CD4-positive, CD25-positive, alpha-beta regulatory T cell (primary cell): ENCODE measurements at regions not wholly inside any gene's neighbourhood (a gene's known extent, or its start where the extent isn't known, plus 50 kb on each side); places are given as distances from the start of the nearest gene placed in this dataset.

ENCODE experiments used
- ATAC-seq, 2 donors: fragments of 150-1000 bp; cut with Tn5 transposase; one replicate each; pipeline ENCODE4 v1.10.0; 2021; ENCODE audit warnings: low read depth in 2 of 2, moderate number of reproducible peaks in 2 of 2, moderate library complexity in 1 of 2
- DNase-seq, 3 donors: peaks; one replicate each; pipeline versions ENCODE4 v3.0.0 to v3.0.0-alpha.2; 2012 to 2022; ENCODE audit warnings: mixed read lengths in 1 of 3
- H3K27ac ChIP-seq: one replicate; pipeline ENCODE4 v1.7.0; 2013; ENCODE audit warnings: mild to moderate bottlenecking, low read length; ENCODE audit not compliant: insufficient read depth, poor library complexity, severe bottlenecking
- H3K27me3 ChIP-seq: one replicate; pipeline ENCODE4 v1.7.0; 2013; ENCODE audit warnings: low read length; ENCODE audit not compliant: control insufficient read depth, insufficient read depth
- H3K36me3 ChIP-seq: one replicate; pipeline ENCODE4 v1.7.0; 2013; ENCODE audit warnings: mild to moderate bottlenecking, low read length, moderate library complexity; ENCODE audit not compliant: control insufficient read depth, insufficient read depth
- H3K4me1 ChIP-seq: 2 replicates; pipeline ENCODE4 v1.7.0; 2013; ENCODE audit warnings: mild to moderate bottlenecking, low read length; ENCODE audit not compliant: insufficient read depth, control insufficient read depth, poor library complexity, severe bottlenecking
- H3K4me3 ChIP-seq: one replicate; pipeline ENCODE4 v1.7.0; 2013; ENCODE audit warnings: low read depth, mild to moderate bottlenecking, low read length, moderate library complexity
- H3K9me3 ChIP-seq, 2 experiments: 1 replicate in 1 of 2; 2 replicates in 1 of 2; pipeline ENCODE4 v1.7.0; 2013; ENCODE audit warnings: low read length in 2 of 2, mild to moderate bottlenecking in 1 of 2, moderate library complexity in 1 of 2; ENCODE audit not compliant: control insufficient read depth in 2 of 2
- H3K27ac Mint-ChIP-seq, 3 donors: one replicate each; pipeline ENCODE4 v1.8.0; 2020 to 2022; ENCODE audit warnings: mild to moderate bottlenecking in 3 of 3, mixed read lengths in 3 of 3, moderate library complexity in 2 of 3
- H3K27me3 Mint-ChIP-seq: one replicate; pipeline ENCODE4 v1.8.0; 2022; ENCODE audit warnings: mild to moderate bottlenecking, mixed read lengths
- H3K36me3 Mint-ChIP-seq: one replicate; pipeline ENCODE4 v1.8.0; 2020; ENCODE audit warnings: mixed read lengths
- H3K4me1 Mint-ChIP-seq, 4 donors: one replicate each; pipeline ENCODE4 v1.8.0; 2020 to 2022; ENCODE audit warnings: mixed read lengths in 4 of 4, mild to moderate bottlenecking in 1 of 4
- H3K4me3 Mint-ChIP-seq, 4 donors: one replicate each; pipeline ENCODE4 v1.8.0; 2020 to 2022; ENCODE audit warnings: mild to moderate bottlenecking in 4 of 4, mixed read lengths in 4 of 4, moderate library complexity in 3 of 4
- H3K9me3 Mint-ChIP-seq, 7 donors: one replicate each; pipeline ENCODE4 v1.8.0; 2020 to 2022; ENCODE audit warnings: mixed read lengths in 7 of 7, mild to moderate bottlenecking in 3 of 7, moderate library complexity in 2 of 7

- DNase-seq: no peak
Observed at GRCh38 chr4:125719987-125720386, 405.2 kb downstream of the FAT4 start.

DNA sequence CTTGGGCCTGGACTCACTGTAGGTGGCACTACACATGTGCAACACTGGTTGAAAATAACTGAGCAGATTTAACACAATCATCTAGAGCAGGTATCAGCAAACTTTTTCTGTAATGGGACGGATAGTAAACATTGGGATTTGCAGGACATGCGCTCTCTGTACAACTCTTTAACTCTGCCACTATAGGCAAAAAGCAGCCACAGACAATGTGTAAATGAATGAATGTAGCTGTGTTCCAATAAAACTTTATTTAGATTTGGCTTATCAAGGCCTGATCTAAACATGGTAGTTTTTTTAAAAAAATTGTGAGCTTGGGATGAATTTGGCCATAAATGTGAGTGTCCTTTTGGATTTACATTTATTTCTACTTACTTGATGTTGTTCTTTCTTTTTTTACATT lies 407.3 kb downstream of the FAT4 start:
- Histone ChIP-seq H3K36me3 (no peaks in the 10 kb centered on the region), H3K27me3 (no peaks in the 10 kb centered on the region), H3K4me3 (no peak overlapping the region), H3K27ac (no peak overlapping the region), H3K4me1 (no peaks in the 10 kb centered on the region), H3K9me3 (peaks cover 1 to 2% of the 10 kb centered on the region in 2 experiments)
- H3K9me3 Mint-ChIP-seq: peaks cover 0 to 17% (median 4%) of the 10 kb centered on the region in 7 donors
- no peak overlapping the region for H3K4me3 Mint-ChIP-seq
- DNase-seq: no peak
- no peak overlapping the region for H3K27ac Mint-ChIP-seq
- no peaks in the 10 kb centered on the region for H3K36me3 Mint-ChIP-seq
- H3K4me1 Mint-ChIP-seq: no peaks in the 10 kb centered on the region
- no peaks in the 10 kb centered on the region for H3K27me3 Mint-ChIP-seq
- no peak for ATAC-seq

More at GRCh38 chr4:125719987-125720386, 405.2 kb downstream of the FAT4 start:
- Histone ChIP-seq H3K36me3 (no peaks in the 10 kb centered on the region), H3K27ac (no peak overlapping the region), H3K9me3 (peaks cover 1 to 5% of the 10 kb centered on the region in 2 experiments), H3K4me1 (no peaks in the 10 kb centered on the region), H3K4me3 (no peak overlapping the region), H3K27me3 (no peaks in the 10 kb centered on the region)
- H3K27ac Mint-ChIP-seq: no peak overlapping the region
- ATAC-seq: no peak
- no peaks in the 10 kb centered on the region for H3K4me1 Mint-ChIP-seq
- peaks cover 0 to 15% (median 3%) of the 10 kb centered on the region in 7 donors for H3K9me3 Mint-ChIP-seq
- no peaks in the 10 kb centered on the region for H3K36me3 Mint-ChIP-seq
- no peak overlapping the region for H3K4me3 Mint-ChIP-seq
- no peaks in the 10 kb centered on the region for H3K27me3 Mint-ChIP-seq

DNA sequence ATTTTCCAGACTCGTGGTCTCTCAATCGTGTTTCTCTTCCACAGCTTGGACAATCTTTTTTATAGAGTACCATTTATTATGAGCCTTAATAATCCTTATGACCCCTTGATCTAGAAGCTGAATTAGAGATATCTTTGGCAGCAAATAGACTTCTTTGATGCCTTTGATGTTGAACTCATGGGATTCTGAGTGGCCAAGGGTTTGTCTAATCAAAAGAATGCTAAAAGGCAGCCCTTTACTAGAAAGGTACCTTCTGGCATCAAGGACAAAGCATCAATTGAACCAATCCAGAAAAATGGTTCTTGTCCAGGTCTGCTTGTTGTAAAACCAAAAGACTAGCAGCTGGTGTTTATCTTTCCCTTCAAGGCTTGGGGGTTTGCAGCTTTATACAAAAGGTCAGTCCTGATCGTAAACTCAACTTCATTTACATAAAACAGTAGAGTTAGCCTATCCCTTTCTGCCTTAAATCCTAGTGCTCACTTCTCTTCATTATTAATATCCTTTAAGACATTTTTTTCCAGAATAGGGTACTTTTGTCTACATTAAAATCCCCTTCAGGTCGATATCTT lies 411.3 kb downstream of the FAT4 start:
- Mint-ChIP-seq H3K27me3 (no peaks in the 10 kb centered on the region), H3K9me3 (peaks cover 1 to 19% (median 6%) of the 10 kb centered on the region in 7 donors), H3K4me1 (no peaks in the 10 kb centered on the region), H3K27ac (no peak overlapping the region), H3K36me3 (no peaks in the 10 kb centered on the region), H3K4me3 (no peak overlapping the region)
- H3K4me3 ChIP-seq: no peak overlapping the region
- DNase-seq (no peak), ATAC-seq (no peak)
- H3K9me3 ChIP-seq: no peaks in the 10 kb centered on the region
- H3K4me1 ChIP-seq: no peaks in the 10 kb centered on the region
- H3K36me3 ChIP-seq: no peaks in the 10 kb centered on the region
- H3K27me3 ChIP-seq: no peaks in the 10 kb centered on the region
- H3K27ac ChIP-seq: no peak overlapping the region

GRCh38 chr4:125727931-125728330 lies 413.2 kb downstream of the FAT4 start:
- Histone ChIP-seq H3K36me3 (no peaks in the 10 kb centered on the region), H3K4me1 (no peaks in the 10 kb centered on the region), H3K27ac (no peak overlapping the region), H3K27me3 (no peaks in the 10 kb centered on the region), H3K4me3 (no peak overlapping the region), H3K9me3 (no peaks in the 10 kb centered on the region)
- H3K9me3 Mint-ChIP-seq: peaks cover 1 to 16% (median 7%) of the 10 kb centered on the region in 7 donors
- no peaks in the 10 kb centered on the region for H3K4me1 Mint-ChIP-seq
- DNase-seq: no peak
- H3K27me3 Mint-ChIP-seq: no peaks in the 10 kb centered on the region
- no peak overlapping the region for H3K4me3 Mint-ChIP-seq
- no peak for ATAC-seq
- H3K36me3 Mint-ChIP-seq: no peaks in the 10 kb centered on the region
- H3K27ac Mint-ChIP-seq: no peak overlapping the region

DNA sequence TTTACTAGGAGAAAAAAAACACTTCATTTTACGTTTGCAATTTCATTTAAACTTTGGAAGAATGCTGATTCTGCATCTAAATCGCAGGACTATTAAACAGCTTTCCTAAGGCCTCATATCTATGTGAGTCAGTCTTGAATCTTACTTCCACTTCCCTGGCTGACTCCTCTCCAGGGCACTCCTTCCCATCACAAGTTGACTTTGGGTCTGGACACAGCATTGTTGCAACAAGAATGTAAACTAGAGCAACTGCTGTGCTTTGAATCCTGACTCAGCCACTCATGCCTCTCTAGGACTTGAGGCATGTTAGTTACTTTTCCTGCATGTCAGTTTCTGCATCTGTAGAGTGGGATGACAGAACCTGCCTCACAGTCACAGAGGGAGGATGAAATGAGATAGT lies 413.8 kb downstream of the FAT4 start:
- no peaks in the 10 kb centered on the region for H3K36me3 ChIP-seq

GRCh38 chr4:125729171-125729570 lies 414.4 kb downstream of the FAT4 start:
- no peak overlapping the region for H3K27ac ChIP-seq
- no peaks in the 10 kb centered on the region for H3K4me1 Mint-ChIP-seq
- H3K27me3 Mint-ChIP-seq: no peaks in the 10 kb centered on the region
- no peaks in the 10 kb centered on the region for H3K27me3 ChIP-seq
- H3K4me1 ChIP-seq: no peaks in the 10 kb centered on the region
- no peak overlapping the region for H3K4me3 ChIP-seq
- H3K9me3 Mint-ChIP-seq: peaks cover 1 to 13% (median 8%) of the 10 kb centered on the region in 7 donors
- DNase-seq: no peak
- no peaks in the 10 kb centered on the region for H3K9me3 ChIP-seq
- H3K36me3 ChIP-seq: no peaks in the 10 kb centered on the region
- no peak overlapping the region for H3K27ac Mint-ChIP-seq
- H3K4me3 Mint-ChIP-seq: no peak overlapping the region
- no peak for ATAC-seq
- H3K36me3 Mint-ChIP-seq: no peaks in the 10 kb centered on the region

More for the DNA sequence above, 413.8 kb downstream of the FAT4 start:
- Mint-ChIP-seq H3K9me3 (peaks cover 1 to 13% (median 8%) of the 10 kb centered on the region in 7 donors), H3K27ac (no peak overlapping the region), H3K4me3 (no peak overlapping the region), H3K36me3 (no peaks in the 10 kb centered on the region), H3K27me3 (no peaks in the 10 kb centered on the region), H3K4me1 (no peaks in the 10 kb centered on the region)
- DNase-seq (no peak), ATAC-seq (no peak)
- H3K27me3 ChIP-seq: no peaks in the 10 kb centered on the region
- H3K27ac ChIP-seq: no peak overlapping the region
- H3K4me1 ChIP-seq: no peaks in the 10 kb centered on the region
- H3K9me3 ChIP-seq: no peaks in the 10 kb centered on the region
- no peak overlapping the region for H3K4me3 ChIP-seq

GRCh38 chr4:125732632-125733031 lies 417.9 kb downstream of the FAT4 start:
- H3K4me1 ChIP-seq: no peaks in the 10 kb centered on the region
- Mint-ChIP-seq H3K4me1 (no peaks in the 10 kb centered on the region), H3K36me3 (no peaks in the 10 kb centered on the region), H3K27me3 (no peaks in the 10 kb centered on the region), H3K27ac (no peak overlapping the region), H3K9me3 (peaks cover 2 to 16% (median 11%) of the 10 kb centered on the region in 7 donors), H3K4me3 (no peak overlapping the region)
- H3K36me3 ChIP-seq: no peaks in the 10 kb centered on the region
- DNase-seq (no peak), ATAC-seq (no peak)
- no peaks in the 10 kb centered on the region for H3K27me3 ChIP-seq
- no peak overlapping the region for H3K4me3 ChIP-seq
- no peak overlapping the region for H3K27ac ChIP-seq
- peaks cover 0 to 5% of the 10 kb centered on the region in 2 experiments for H3K9me3 ChIP-seq

DNA sequence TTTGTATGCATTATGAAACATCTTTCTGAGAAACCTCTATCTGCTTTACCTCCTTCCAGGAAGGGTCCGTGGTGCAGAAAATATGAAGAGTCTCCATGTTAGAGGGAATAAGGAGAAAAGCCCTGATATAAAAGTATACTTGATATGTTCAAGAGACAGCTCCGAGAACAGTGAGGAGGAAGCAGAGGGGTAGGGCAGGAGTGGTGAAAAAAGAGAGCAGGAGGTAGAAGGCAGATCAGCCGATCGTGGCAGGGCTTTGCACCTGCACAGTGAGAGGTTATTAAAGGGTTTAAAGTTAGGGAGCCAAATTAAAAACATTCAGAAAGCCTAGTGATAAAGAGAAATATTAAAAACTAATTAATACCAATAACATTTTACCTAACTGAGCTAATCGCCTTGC lies 419.7 kb downstream of the FAT4 start:
- no peaks in the 10 kb centered on the region for H3K4me1 ChIP-seq
- H3K27me3 ChIP-seq: no peaks in the 10 kb centered on the region
- peaks cover 0 to 5% of the 10 kb centered on the region in 2 experiments for H3K9me3 ChIP-seq
- H3K4me1 Mint-ChIP-seq: no peaks in the 10 kb centered on the region
- ATAC-seq: no peak
- H3K27ac Mint-ChIP-seq: no peak overlapping the region
- no peak for DNase-seq
- H3K27ac ChIP-seq: no peak overlapping the region
- H3K36me3 Mint-ChIP-seq: no peaks in the 10 kb centered on the region
- H3K4me3 ChIP-seq: no peak overlapping the region
- H3K4me3 Mint-ChIP-seq: no peak overlapping the region
- peaks cover 2 to 16% (median 11%) of the 10 kb centered on the region in 7 donors for H3K9me3 Mint-ChIP-seq
- no peaks in the 10 kb centered on the region for H3K27me3 Mint-ChIP-seq
- H3K36me3 ChIP-seq: no peaks in the 10 kb centered on the region
